Hepatocyte (in vitro differentiated cells): ENCODE measurements at regions not wholly inside any gene's neighbourhood (a gene's known extent, or its start where the extent isn't known, plus 50 kb on each side); places are given as distances from the start of the nearest gene placed in this dataset.

ENCODE experiments used
- EZH2 ChIP-seq: fragments of 200-600 bp; sonication (generic); IDR thresholded peaks from 2 replicates; pipeline ENCODE4 v1.6.1; 2016; ENCODE audit warnings: antibody characterized with exemption, mild to moderate bottlenecking, borderline replicate concordance
- EZH2phosphoT487 ChIP-seq: fragments of 200-600 bp; sonication (generic); IDR thresholded peaks from one replicate; pipeline ENCODE4 v1.6.1; 2018; ENCODE audit warnings: antibody characterized with exemption, mild to moderate bottlenecking, low read depth, moderate library complexity; ENCODE audit not compliant: unreplicated experiment, severe bottlenecking
- TF ChIP-seq, protein P1 (sequence below): fragments of 200-600 bp; sonication (generic); IDR thresholded peaks from 2 replicates; pipeline ENCODE4 v1.5.1; 2016; ENCODE audit warnings: antibody characterized with exemption, mild to moderate bottlenecking; ENCODE audit not compliant: poor library complexity

DNA sequence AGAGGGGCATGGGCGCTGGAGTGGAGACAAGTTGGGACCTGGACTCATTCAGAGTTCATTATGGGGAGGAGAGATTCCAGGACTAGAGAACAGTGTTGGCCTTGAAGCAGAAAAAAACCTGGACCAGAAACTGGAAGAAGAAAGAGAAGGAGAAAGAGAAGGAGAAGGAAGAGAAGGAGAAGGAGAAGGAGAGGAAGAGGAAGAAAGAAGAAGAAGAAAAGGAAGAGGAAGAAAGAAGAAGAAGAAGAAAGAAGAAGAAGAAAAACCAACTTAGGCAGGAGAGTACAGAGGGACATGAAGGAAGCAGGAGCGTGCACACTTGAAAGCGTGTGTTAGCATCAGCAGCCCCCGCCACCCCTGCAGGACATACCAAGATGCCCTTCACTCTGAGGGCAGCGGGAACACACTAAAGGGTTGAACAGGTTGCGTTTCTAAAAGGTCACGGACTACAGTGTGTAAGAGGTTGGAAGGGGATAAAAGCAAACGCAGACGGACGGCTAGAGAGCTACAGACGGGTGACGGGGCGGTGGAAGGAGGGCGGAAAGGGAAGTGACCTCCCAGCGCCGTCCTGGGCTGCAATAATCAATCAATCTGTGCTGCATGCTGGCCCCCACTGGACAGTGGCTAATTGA is 95.3 kb downstream of the SEC61G start:
- TF ChIP-seq, protein P1, sequence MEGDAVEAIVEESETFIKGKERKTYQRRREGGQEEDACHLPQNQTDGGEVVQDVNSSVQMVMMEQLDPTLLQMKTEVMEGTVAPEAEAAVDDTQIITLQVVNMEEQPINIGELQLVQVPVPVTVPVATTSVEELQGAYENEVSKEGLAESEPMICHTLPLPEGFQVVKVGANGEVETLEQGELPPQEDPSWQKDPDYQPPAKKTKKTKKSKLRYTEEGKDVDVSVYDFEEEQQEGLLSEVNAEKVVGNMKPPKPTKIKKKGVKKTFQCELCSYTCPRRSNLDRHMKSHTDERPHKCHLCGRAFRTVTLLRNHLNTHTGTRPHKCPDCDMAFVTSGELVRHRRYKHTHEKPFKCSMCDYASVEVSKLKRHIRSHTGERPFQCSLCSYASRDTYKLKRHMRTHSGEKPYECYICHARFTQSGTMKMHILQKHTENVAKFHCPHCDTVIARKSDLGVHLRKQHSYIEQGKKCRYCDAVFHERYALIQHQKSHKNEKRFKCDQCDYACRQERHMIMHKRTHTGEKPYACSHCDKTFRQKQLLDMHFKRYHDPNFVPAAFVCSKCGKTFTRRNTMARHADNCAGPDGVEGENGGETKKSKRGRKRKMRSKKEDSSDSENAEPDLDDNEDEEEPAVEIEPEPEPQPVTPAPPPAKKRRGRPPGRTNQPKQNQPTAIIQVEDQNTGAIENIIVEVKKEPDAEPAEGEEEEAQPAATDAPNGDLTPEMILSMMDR: no peak
- TF ChIP-seq EZH2phosphoT487: no peak
- no peak for TF ChIP-seq EZH2
